A673 (cell line): ENCODE measurements at regions not wholly inside any gene's neighbourhood (a gene's known extent, or its start where the extent isn't known, plus 50 kb on each side); places are given as distances from the start of the nearest gene placed in this dataset.

Source experiments
- BruUV-seq: library from RNA; stranded (reverse); fragments of 400-500 nt; replicated peaks from 2 replicates; lab custom pipeline; 2021; lab: Mats Ljungman, UMichigan
- CTCF ChIA-PET: fragments of 300-600 bp; sonication (Branson Sonifier 250); formaldehyde crosslinking; loops from one replicate; lab custom pipeline; 2022; ENCODE audit warnings: antibody characterized with exemption; lab: Charles Lee
- POLR2A ChIA-PET: fragments of 300-600 bp; sonication (Branson Sonifier 250); formaldehyde crosslinking; loops from one replicate; lab custom pipeline; 2022; ENCODE audit warnings: antibody characterized with exemption; ENCODE audit not compliant: low non-redundant PET; lab: Charles Lee
- DNase-seq: peaks from one replicate; pipeline ENCODE4 v3.0.0-alpha.2; 2015; ENCODE audit warnings: low spot score
- H3K27ac ChIP-seq: fragments of 200-600 bp; sonication (generic); 2 replicates; pipeline ENCODE4 v1.5.1; 2016; ENCODE audit warnings: mixed run types, low read depth, mild to moderate bottlenecking, mixed read lengths, antibody characterized with exemption, low read length; ENCODE audit not compliant: poor library complexity, severe bottlenecking
- H3K27me3 ChIP-seq: fragments of 200-600 bp; sonication (generic); replicated peaks from 2 replicates; pipeline ENCODE4 v1.6.1; 2017; ENCODE audit warnings: mixed run types, low read depth, mild to moderate bottlenecking, mixed read lengths, antibody characterized with exemption, low read length; ENCODE audit not compliant: insufficient read depth, poor library complexity
- H3K36me3 ChIP-seq: fragments of 200-600 bp; sonication (generic); 2 replicates; pipeline ENCODE4 v1.6.1; 2016; ENCODE audit warnings: mixed run types, mild to moderate bottlenecking, mixed read lengths, antibody characterized with exemption, low read length; ENCODE audit not compliant: insufficient read depth, poor library complexity, severe bottlenecking
- H3K4me1 ChIP-seq: fragments of 200-600 bp; sonication (generic); 2 replicates; pipeline ENCODE4 v1.6.1; 2017; ENCODE audit warnings: mixed run types, mild to moderate bottlenecking, mixed read lengths, antibody characterized with exemption, low read length; ENCODE audit not compliant: insufficient read depth, poor library complexity, severe bottlenecking
- H3K4me3 ChIP-seq: fragments of 200-600 bp; sonication (generic); 2 replicates; pipeline ENCODE4 v1.5.1; 2016; ENCODE audit warnings: low read depth, mixed run types, mild to moderate bottlenecking, mixed read lengths, low read length; ENCODE audit not compliant: poor library complexity, severe bottlenecking
- H3K9me3 ChIP-seq: fragments of 200-600 bp; sonication (generic); 2 replicates; pipeline ENCODE4 v1.6.1; 2016; ENCODE audit warnings: mixed run types, low read depth, mild to moderate bottlenecking, mixed read lengths, antibody characterized with exemption, low read length; ENCODE audit not compliant: poor library complexity, severe bottlenecking
- EZH2 ChIP-seq: fragments of 200-600 bp; sonication (generic); IDR thresholded peaks from 2 replicates; pipeline ENCODE4 v1.6.1; 2017; ENCODE audit warnings: borderline replicate concordance, low read depth, mild to moderate bottlenecking, mixed read lengths, antibody characterized with exemption, low read length; ENCODE audit not compliant: poor library complexity, severe bottlenecking
- intact Hi-C: fragments of 100-400 bp; cut with micrococcal nuclease; formaldehyde crosslinking; loops from one replicate; pipeline ENCODE4 v1.10.0; 2022; ENCODE audit not compliant: unreplicated experiment
- TF ChIP-seq, protein P1 (sequence below): fragments of 300-800, 200-600 bp; sonication (generic); conservative IDR thresholded peaks from 2 replicates; pipeline ENCODE4 v1.5.1; 2017; ENCODE audit warnings: low read depth, mild to moderate bottlenecking, antibody characterized with exemption, low read length, moderate library complexity, mixed read lengths

GRCh38 chr1:195472291-195472690 is 1135.9 kb downstream of the KCNT2 start:
- CTCF ChIA-PET = no interaction called here
- TF ChIP-seq, protein P1, sequence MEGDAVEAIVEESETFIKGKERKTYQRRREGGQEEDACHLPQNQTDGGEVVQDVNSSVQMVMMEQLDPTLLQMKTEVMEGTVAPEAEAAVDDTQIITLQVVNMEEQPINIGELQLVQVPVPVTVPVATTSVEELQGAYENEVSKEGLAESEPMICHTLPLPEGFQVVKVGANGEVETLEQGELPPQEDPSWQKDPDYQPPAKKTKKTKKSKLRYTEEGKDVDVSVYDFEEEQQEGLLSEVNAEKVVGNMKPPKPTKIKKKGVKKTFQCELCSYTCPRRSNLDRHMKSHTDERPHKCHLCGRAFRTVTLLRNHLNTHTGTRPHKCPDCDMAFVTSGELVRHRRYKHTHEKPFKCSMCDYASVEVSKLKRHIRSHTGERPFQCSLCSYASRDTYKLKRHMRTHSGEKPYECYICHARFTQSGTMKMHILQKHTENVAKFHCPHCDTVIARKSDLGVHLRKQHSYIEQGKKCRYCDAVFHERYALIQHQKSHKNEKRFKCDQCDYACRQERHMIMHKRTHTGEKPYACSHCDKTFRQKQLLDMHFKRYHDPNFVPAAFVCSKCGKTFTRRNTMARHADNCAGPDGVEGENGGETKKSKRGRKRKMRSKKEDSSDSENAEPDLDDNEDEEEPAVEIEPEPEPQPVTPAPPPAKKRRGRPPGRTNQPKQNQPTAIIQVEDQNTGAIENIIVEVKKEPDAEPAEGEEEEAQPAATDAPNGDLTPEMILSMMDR = no peak
- no peak for TF ChIP-seq EZH2
- Histone ChIP-seq H3K4me1 (no peaks in the 10 kb centered on the region), H3K27me3 (no peaks in the 10 kb centered on the region), H3K4me3 (no peak overlapping the region), H3K27ac (no peak overlapping the region), H3K36me3 (no peaks in the 10 kb centered on the region), H3K9me3 (no peaks in the 10 kb centered on the region)
- intact Hi-C loops = no loop called here
- DNase-seq = peak; percentile 1
- no TSS peak for BruUV-seq
- POLR2A ChIA-PET = interaction anchor here (0.6 kb wide), 1 partner anchor 144 kb away, joined by 3 read pairs; no protein-coding TSS in a partner anchor

GRCh38 chr1:195466639-195467038 is 1141.6 kb downstream of the KCNT2 start:
- CTCF ChIA-PET = no interaction called here
- no TSS peak for BruUV-seq
- H3K4me3 ChIP-seq = no peak overlapping the region
- H3K36me3 ChIP-seq = no peaks in the 10 kb centered on the region
- intact Hi-C loops = no loop called here
- H3K4me1 ChIP-seq = no peaks in the 10 kb centered on the region
- DNase-seq = no peak
- no peaks in the 10 kb centered on the region for H3K27me3 ChIP-seq
- TF ChIP-seq, protein P1 = no peak
- no peak for TF ChIP-seq EZH2
- POLR2A ChIA-PET = no interaction called here
- H3K9me3 ChIP-seq = no peaks in the 10 kb centered on the region
- no peak overlapping the region for H3K27ac ChIP-seq

- ChIA-PET POLR2A (no interaction called here), CTCF (no interaction called here)
- Histone ChIP-seq H3K27ac (no peak overlapping the region), H3K4me1 (no peaks in the 10 kb centered on the region), H3K36me3 (no peaks in the 10 kb centered on the region), H3K4me3 (no peak overlapping the region), H3K9me3 (no peaks in the 10 kb centered on the region), H3K27me3 (no peaks in the 10 kb centered on the region)
- no TSS peak for BruUV-seq
- TF ChIP-seq EZH2 = no peak
- TF ChIP-seq, protein P1 = no peak
- peak; percentile 1 for DNase-seq
- intact Hi-C loops = no loop called here
Observed at GRCh38 chr1:195462646-195463045, 1145.6 kb downstream of the KCNT2 start.
